ENCODE measurements at regions not wholly inside any gene's neighbourhood (a gene's known extent, or its start where the extent isn't known, plus 50 kb on each side); places are given as distances from the start of the nearest gene placed in this dataset.
"Not testable (repeated sequence)": the region's sequence is repeated elsewhere in the genome, so short reads cannot be mapped to it uniquely, and the experiment has no call there.

DNA sequence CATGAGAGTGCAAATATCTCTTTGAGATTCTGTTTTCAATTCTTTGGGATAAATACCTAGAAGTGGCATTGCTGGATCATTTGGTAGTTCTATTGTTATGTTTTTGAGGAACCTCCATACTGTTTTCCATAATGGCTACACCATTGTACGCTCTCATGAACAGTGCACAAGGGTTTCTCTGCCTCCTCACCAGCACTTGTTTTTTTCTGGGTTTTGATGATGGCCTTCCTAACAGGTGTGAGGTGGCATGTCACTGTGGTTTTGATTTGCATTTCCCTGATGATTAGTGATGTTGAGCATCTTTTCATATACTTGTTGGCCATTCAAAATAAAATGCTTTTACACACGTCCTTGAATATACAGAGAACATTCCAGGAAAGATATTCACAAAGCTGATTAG, 96.2 kb downstream of the CDRT15L2 start:
- H3K4me3 ChIP-seq (ENCODE audit: insufficient read depth in 1 of 2, low read depth in 1 of 2, low read length in 2 of 2); H2AK5ac ChIP-seq (ENCODE audit: low read length, severe bottlenecking); H3K27me3 ChIP-seq (ENCODE audit: control insufficient read depth in 1 of 2, insufficient read depth in 1 of 2, low read length in 2 of 2); H3K23ac ChIP-seq (ENCODE audit: low read length in 2 of 2); H2BK120ac ChIP-seq (ENCODE audit: low read depth, low read length); H2BK12ac ChIP-seq (ENCODE audit: low read length in 2 of 2); H3K9me3 ChIP-seq (ENCODE audit: control insufficient read depth, low read length); H3K4me1 ChIP-seq (ENCODE audit: control insufficient read depth, insufficient read depth, low read depth, low read length); H3K27ac ChIP-seq (ENCODE audit: low read length, poor library complexity, severe bottlenecking); H4K8ac ChIP-seq (ENCODE audit: low read length); H3K18ac ChIP-seq (ENCODE audit: low read depth in 1 of 2, low read length in 2 of 2); DNase-seq; H3K79me1 ChIP-seq (replicated peaks; ENCODE audit: low read length, poor library complexity, severe bottlenecking); H4K91ac ChIP-seq (ENCODE audit: low read length); H3K36me3 ChIP-seq (ENCODE audit: control insufficient read depth in 1 of 2, insufficient read depth in 2 of 2, low read depth in 1 of 2, low read length in 2 of 2); H2BK5ac ChIP-seq (ENCODE audit: low read depth, low read length, poor library complexity, severe bottlenecking); H2AFZ ChIP-seq (ENCODE audit: low read depth, low read length); H3K4me2 ChIP-seq (ENCODE audit: low read length, poor library complexity, severe bottlenecking); H3K9ac ChIP-seq (ENCODE audit: low read length); H3K14ac ChIP-seq (ENCODE audit: low read length in 2 of 2); H2BK15ac ChIP-seq (ENCODE audit: low read depth, poor library complexity, severe bottlenecking); H3K4ac ChIP-seq (ENCODE audit: low read depth in 1 of 2, low read length in 2 of 2): not testable (repeated sequence)
- no CpG with 5 or more reads among the region's 2 CpGs for WGBS

- H3K23ac ChIP-seq (ENCODE audit: low read length in 2 of 2); H3K4me1 ChIP-seq (ENCODE audit: control insufficient read depth, insufficient read depth, low read depth, low read length); H2BK5ac ChIP-seq (ENCODE audit: low read depth, low read length, poor library complexity, severe bottlenecking); H3K4ac ChIP-seq (ENCODE audit: low read depth in 1 of 2, low read length in 2 of 2); H3K79me1 ChIP-seq (replicated peaks; ENCODE audit: low read length, poor library complexity, severe bottlenecking); H4K8ac ChIP-seq (ENCODE audit: low read length); H2AK5ac ChIP-seq (ENCODE audit: low read length, severe bottlenecking); H4K91ac ChIP-seq (ENCODE audit: low read length); H3K36me3 ChIP-seq (ENCODE audit: control insufficient read depth in 1 of 2, insufficient read depth in 2 of 2, low read depth in 1 of 2, low read length in 2 of 2); H3K9ac ChIP-seq (ENCODE audit: low read length); H3K4me3 ChIP-seq (ENCODE audit: insufficient read depth in 1 of 2, low read depth in 1 of 2, low read length in 2 of 2); H3K14ac ChIP-seq (ENCODE audit: low read length in 2 of 2); H2BK12ac ChIP-seq (ENCODE audit: low read length in 2 of 2); H3K18ac ChIP-seq (ENCODE audit: low read depth in 1 of 2, low read length in 2 of 2); H3K4me2 ChIP-seq (ENCODE audit: low read length, poor library complexity, severe bottlenecking); H3K27me3 ChIP-seq (ENCODE audit: control insufficient read depth in 1 of 2, insufficient read depth in 1 of 2, low read length in 2 of 2); H2BK120ac ChIP-seq (ENCODE audit: low read depth, low read length); H3K27ac ChIP-seq (ENCODE audit: low read length, poor library complexity, severe bottlenecking); DNase-seq; H2AFZ ChIP-seq (ENCODE audit: low read depth, low read length); H3K9me3 ChIP-seq (ENCODE audit: control insufficient read depth, low read length); H2BK15ac ChIP-seq (ENCODE audit: low read depth, poor library complexity, severe bottlenecking): not testable (repeated sequence)
- 100% methylated on average over 1 of the region's 1 CpG for WGBS
Observed at GRCh38 chr17:20676656-20677055, 97.1 kb downstream of the CDRT15L2 start.

DNA sequence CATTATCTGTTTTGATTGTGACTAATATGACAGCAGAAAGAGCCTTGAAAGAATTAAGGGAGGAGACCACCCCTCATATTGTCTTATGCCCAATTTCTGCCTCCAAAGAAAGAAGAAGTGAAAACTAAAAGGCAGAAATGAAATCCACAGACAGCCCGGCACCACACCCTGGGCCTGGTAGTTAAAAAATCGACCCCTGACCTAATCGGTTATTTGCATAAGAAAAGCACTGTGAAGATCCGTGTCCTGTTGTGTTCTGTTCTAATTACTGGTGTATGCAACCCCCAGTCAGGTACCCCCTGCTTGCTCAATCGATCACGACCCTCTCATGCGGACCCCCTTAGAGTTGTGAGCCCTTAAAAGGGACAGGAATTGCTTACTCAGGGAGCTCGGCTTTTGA, 97.9 kb downstream of the CDRT15L2 start:
- H3K18ac ChIP-seq (ENCODE audit: low read depth in 1 of 2, low read length in 2 of 2); H3K27me3 ChIP-seq (ENCODE audit: control insufficient read depth in 1 of 2, insufficient read depth in 1 of 2, low read length in 2 of 2); H2AFZ ChIP-seq (ENCODE audit: low read depth, low read length); H2BK12ac ChIP-seq (ENCODE audit: low read length in 2 of 2); H2BK15ac ChIP-seq (ENCODE audit: low read depth, poor library complexity, severe bottlenecking); H3K23ac ChIP-seq (ENCODE audit: low read length in 2 of 2); H4K8ac ChIP-seq (ENCODE audit: low read length); H3K14ac ChIP-seq (ENCODE audit: low read length in 2 of 2); H3K79me1 ChIP-seq (replicated peaks; ENCODE audit: low read length, poor library complexity, severe bottlenecking); H2BK120ac ChIP-seq (ENCODE audit: low read depth, low read length); H3K36me3 ChIP-seq (ENCODE audit: control insufficient read depth in 1 of 2, insufficient read depth in 2 of 2, low read depth in 1 of 2, low read length in 2 of 2); H3K9ac ChIP-seq (ENCODE audit: low read length); H3K9me3 ChIP-seq (ENCODE audit: control insufficient read depth, low read length); H2AK5ac ChIP-seq (ENCODE audit: low read length, severe bottlenecking); H3K4me2 ChIP-seq (ENCODE audit: low read length, poor library complexity, severe bottlenecking); H2BK5ac ChIP-seq (ENCODE audit: low read depth, low read length, poor library complexity, severe bottlenecking); H3K4me1 ChIP-seq (ENCODE audit: control insufficient read depth, insufficient read depth, low read depth, low read length); H3K4ac ChIP-seq (ENCODE audit: low read depth in 1 of 2, low read length in 2 of 2); H3K27ac ChIP-seq (ENCODE audit: low read length, poor library complexity, severe bottlenecking); H3K4me3 ChIP-seq (ENCODE audit: insufficient read depth in 1 of 2, low read depth in 1 of 2, low read length in 2 of 2); H4K91ac ChIP-seq (ENCODE audit: low read length); DNase-seq: not testable (repeated sequence)
- WGBS, result 87% methylated on average over 8 of the region's 8 CpGs

DNA sequence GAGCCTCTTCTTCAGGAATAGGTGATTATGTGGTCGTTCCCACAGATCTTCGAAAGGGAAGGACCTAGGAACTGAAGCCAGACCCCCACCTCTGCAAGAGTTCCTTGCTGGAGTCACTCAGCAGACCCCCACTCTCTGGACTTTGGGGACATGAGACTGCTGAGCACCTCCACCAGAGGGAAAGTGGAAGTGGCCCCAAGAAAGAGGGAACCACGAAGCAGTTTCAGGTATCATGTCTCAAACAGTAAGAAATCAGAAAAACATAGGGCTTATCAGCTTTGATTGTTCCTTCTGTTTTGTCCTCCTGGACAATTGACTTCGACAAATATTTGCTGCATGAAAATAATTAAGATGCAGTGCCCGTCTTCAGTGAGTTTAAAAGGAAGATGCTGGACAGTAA, 98.9 kb downstream of the CDRT15L2 start:
- WGBS, result 84% methylated on average over 5 of the region's 5 CpGs
- not testable (repeated sequence) for H3K23ac ChIP-seq (ENCODE audit: low read length in 2 of 2); H2BK15ac ChIP-seq (ENCODE audit: low read depth, poor library complexity, severe bottlenecking); H3K14ac ChIP-seq (ENCODE audit: low read length in 2 of 2); H3K4ac ChIP-seq (ENCODE audit: low read depth in 1 of 2, low read length in 2 of 2); H2BK120ac ChIP-seq (ENCODE audit: low read depth, low read length); H3K4me3 ChIP-seq (ENCODE audit: insufficient read depth in 1 of 2, low read depth in 1 of 2, low read length in 2 of 2); H2AFZ ChIP-seq (ENCODE audit: low read depth, low read length); H2AK5ac ChIP-seq (ENCODE audit: low read length, severe bottlenecking); H3K4me1 ChIP-seq (ENCODE audit: control insufficient read depth, insufficient read depth, low read depth, low read length); H3K4me2 ChIP-seq (ENCODE audit: low read length, poor library complexity, severe bottlenecking); H4K8ac ChIP-seq (ENCODE audit: low read length); DNase-seq; H3K79me1 ChIP-seq (replicated peaks; ENCODE audit: low read length, poor library complexity, severe bottlenecking); H3K27me3 ChIP-seq (ENCODE audit: control insufficient read depth in 1 of 2, insufficient read depth in 1 of 2, low read length in 2 of 2); H2BK5ac ChIP-seq (ENCODE audit: low read depth, low read length, poor library complexity, severe bottlenecking); H3K18ac ChIP-seq (ENCODE audit: low read depth in 1 of 2, low read length in 2 of 2); H3K9me3 ChIP-seq (ENCODE audit: control insufficient read depth, low read length); H2BK12ac ChIP-seq (ENCODE audit: low read length in 2 of 2); H3K27ac ChIP-seq (ENCODE audit: low read length, poor library complexity, severe bottlenecking); H3K9ac ChIP-seq (ENCODE audit: low read length); H3K36me3 ChIP-seq (ENCODE audit: control insufficient read depth in 1 of 2, insufficient read depth in 2 of 2, low read depth in 1 of 2, low read length in 2 of 2); H4K91ac ChIP-seq (ENCODE audit: low read length)
